HG02678 (cell line): ENCODE measurements at regions not wholly inside any gene's neighbourhood (a gene's known extent, or its start where the extent isn't known, plus 50 kb on each side); places are given as distances from the start of the nearest gene placed in this dataset.
"Not testable (repeated sequence)": the region's sequence is repeated elsewhere in the genome, so short reads cannot be mapped to it uniquely, and the experiment has no call there.

Source experiments
- ATAC-seq: cut with Tn5 transposase; IDR thresholded peaks from one replicate; pipeline ENCODE4 v1.9.1; 2021; ENCODE audit warnings: mild to moderate bottlenecking, moderate library complexity; ENCODE audit not compliant: unreplicated experiment

- ATAC-seq = no peak
These were observed 325.1 kb upstream of the THBS1 start for GRCh38 chr15:39255760-39256159.

- ATAC-seq = no peak
These were observed 320.5 kb upstream of the THBS1 start for GRCh38 chr15:39260391-39260790.

GRCh38 chr15:39260791-39261190, 320.1 kb upstream of the THBS1 start:
- ATAC-seq = no peak

GRCh38 chr15:39261397-39262183, 319.3 kb upstream of the THBS1 start:
- not testable (repeated sequence) for ATAC-seq

GRCh38 chr15:39262995-39263772, 317.7 kb upstream of the THBS1 start:
- not testable (repeated sequence) for ATAC-seq

- no peak for ATAC-seq
These were observed 315.6 kb upstream of the THBS1 start for GRCh38 chr15:39265261-39265660.

GRCh38 chr15:39266890-39267289, 314.0 kb upstream of the THBS1 start:
- ATAC-seq = no peak

- ATAC-seq = no peak
These were observed 313.2 kb upstream of the THBS1 start for GRCh38 chr15:39267685-39268084.

- no peak for ATAC-seq
These were observed 311.5 kb upstream of the THBS1 start for GRCh38 chr15:39269352-39269751.

- no peak for ATAC-seq
These were observed 311.1 kb upstream of the THBS1 start for GRCh38 chr15:39269821-39270220.

GRCh38 chr15:39270221-39270855, 310.5 kb upstream of the THBS1 start:
- ATAC-seq = no peak

GRCh38 chr15:39270934-39271333, 309.9 kb upstream of the THBS1 start:
- no peak for ATAC-seq

GRCh38 chr15:39272901-39273300, 308.0 kb upstream of the THBS1 start:
- no peak for ATAC-seq

GRCh38 chr15:39273717-39274411, 307.0 kb upstream of the THBS1 start:
- ATAC-seq = no peak

GRCh38 chr15:39275066-39275465, 305.8 kb upstream of the THBS1 start:
- ATAC-seq = no peak

- ATAC-seq = no peak
These were observed 301.6 kb upstream of the THBS1 start for GRCh38 chr15:39279311-39279710.

- ATAC-seq = no peak
These were observed 299.8 kb upstream of the THBS1 start for GRCh38 chr15:39281094-39281493.

- no peak for ATAC-seq
These were observed 298.1 kb upstream of the THBS1 start for GRCh38 chr15:39282663-39283208.

GRCh38 chr15:39283531-39283930, 297.3 kb upstream of the THBS1 start:
- no peak for ATAC-seq

- no peak for ATAC-seq
These were observed 295.8 kb upstream of the THBS1 start for GRCh38 chr15:39285071-39285470.

- ATAC-seq = no peak
These were observed 295.2 kb upstream of the THBS1 start for GRCh38 chr15:39285663-39286062.
